ENCODE measurements at regions not wholly inside any gene's neighbourhood (a gene's known extent, or its start where the extent isn't known, plus 50 kb on each side); places are given as distances from the start of the nearest gene placed in this dataset.

- TF ChIP-seq CTCF (IDR thresholded peaks at IDR 0.05; ENCODE audit: insufficient read depth, low read length, poor library complexity, severe bottlenecking) (no peak), EZH2phosphoT487 (conservative IDR thresholded peaks at IDR 0.05; ENCODE audit: low read length) (no peak)
Observed at GRCh38 chr2:204329016-204329415, 216.3 kb upstream of the PARD3B start.
